ENCODE measurements at regions not wholly inside any gene's neighbourhood (a gene's known extent, or its start where the extent isn't known, plus 50 kb on each side); places are given as distances from the start of the nearest gene placed in this dataset.
"Not testable (repeated sequence)": the region's sequence is repeated elsewhere in the genome, so short reads cannot be mapped to it uniquely, and the experiment has no call there.

GRCh38 chr6:140204154-140204553 lies 829.7 kb upstream of the CITED2 start:
- DNase-seq (ENCODE audit: low read depth in 4 of 4, low spot score in 3 of 4): no peak

GRCh38 chr6:140203661-140204147 lies 829.3 kb upstream of the CITED2 start:
- no peak for DNase-seq (ENCODE audit: low read depth in 4 of 4, low spot score in 3 of 4)

GRCh38 chr6:140202964-140203515 lies 828.6 kb upstream of the CITED2 start:
- no peak for DNase-seq (ENCODE audit: low read depth in 4 of 4, low spot score in 3 of 4)

- DNase-seq (ENCODE audit: low read depth in 4 of 4, low spot score in 3 of 4): no peak
These were observed 827.5 kb upstream of the CITED2 start for GRCh38 chr6:140201787-140202458.

GRCh38 chr6:140193269-140193668 lies 818.8 kb upstream of the CITED2 start:
- no peak for DNase-seq (ENCODE audit: low read depth in 4 of 4, low spot score in 3 of 4)

- no peak for DNase-seq (ENCODE audit: low read depth in 4 of 4, low spot score in 3 of 4)
These were observed 817.6 kb upstream of the CITED2 start for GRCh38 chr6:140192018-140192417.

- not testable (repeated sequence) for DNase-seq (ENCODE audit: low read depth in 4 of 4, low spot score in 3 of 4)
These were observed 814.8 kb upstream of the CITED2 start for GRCh38 chr6:140189263-140189662.

- DNase-seq (ENCODE audit: low read depth in 4 of 4, low spot score in 3 of 4): no peak
These were observed 811.5 kb upstream of the CITED2 start for GRCh38 chr6:140185991-140186390.

GRCh38 chr6:140183881-140184280 lies 809.4 kb upstream of the CITED2 start:
- peak in 1 of 4 donors; percentile 2 for DNase-seq (ENCODE audit: low read depth in 4 of 4, low spot score in 3 of 4)

GRCh38 chr6:140182821-140183220 lies 808.4 kb upstream of the CITED2 start:
- no peak for DNase-seq (ENCODE audit: low read depth in 4 of 4, low spot score in 3 of 4)

GRCh38 chr6:140181876-140182275 lies 807.4 kb upstream of the CITED2 start:
- no peak for DNase-seq (ENCODE audit: low read depth in 4 of 4, low spot score in 3 of 4)

GRCh38 chr6:140180306-140180705 lies 805.9 kb upstream of the CITED2 start:
- DNase-seq (ENCODE audit: low read depth in 4 of 4, low spot score in 3 of 4): no peak

- no peak for DNase-seq (ENCODE audit: low read depth in 4 of 4, low spot score in 3 of 4)
These were observed 804.5 kb upstream of the CITED2 start for GRCh38 chr6:140178935-140179334.

GRCh38 chr6:140178520-140178919 lies 804.1 kb upstream of the CITED2 start:
- no peak for DNase-seq (ENCODE audit: low read depth in 4 of 4, low spot score in 3 of 4)

GRCh38 chr6:140176306-140176705 lies 801.9 kb upstream of the CITED2 start:
- no peak for DNase-seq (ENCODE audit: low read depth in 4 of 4, low spot score in 3 of 4)

- no peak for DNase-seq (ENCODE audit: low read depth in 4 of 4, low spot score in 3 of 4)
These were observed 801.0 kb upstream of the CITED2 start for GRCh38 chr6:140175486-140175885.

- no peak for DNase-seq (ENCODE audit: low read depth in 4 of 4, low spot score in 3 of 4)
These were observed 800.1 kb upstream of the CITED2 start for GRCh38 chr6:140174524-140174923.

GRCh38 chr6:140168365-140168764 lies 793.9 kb upstream of the CITED2 start:
- DNase-seq (ENCODE audit: low read depth in 4 of 4, low spot score in 3 of 4): no peak

GRCh38 chr6:140160909-140161308 lies 786.5 kb upstream of the CITED2 start:
- DNase-seq (ENCODE audit: low read depth in 4 of 4, low spot score in 3 of 4): no peak

GRCh38 chr6:140160494-140160893 lies 786.0 kb upstream of the CITED2 start:
- no peak for DNase-seq (ENCODE audit: low read depth in 4 of 4, low spot score in 3 of 4)

- no peak for DNase-seq (ENCODE audit: low read depth in 4 of 4, low spot score in 3 of 4)
These were observed 781.7 kb upstream of the CITED2 start for GRCh38 chr6:140156131-140156530.

GRCh38 chr6:140155451-140156126 lies 781.1 kb upstream of the CITED2 start:
- DNase-seq (ENCODE audit: low read depth in 4 of 4, low spot score in 3 of 4): no peak
